Suppressor macrophage (primary cell): ENCODE measurements at regions not wholly inside any gene's neighbourhood (a gene's known extent, or its start where the extent isn't known, plus 50 kb on each side); places are given as distances from the start of the nearest gene placed in this dataset.

Source experiments
- DNase-seq, 4 experiments: peaks; one replicate each; pipeline ENCODE4 v3.0.0-alpha.2; 2020 to 2022

DNA sequence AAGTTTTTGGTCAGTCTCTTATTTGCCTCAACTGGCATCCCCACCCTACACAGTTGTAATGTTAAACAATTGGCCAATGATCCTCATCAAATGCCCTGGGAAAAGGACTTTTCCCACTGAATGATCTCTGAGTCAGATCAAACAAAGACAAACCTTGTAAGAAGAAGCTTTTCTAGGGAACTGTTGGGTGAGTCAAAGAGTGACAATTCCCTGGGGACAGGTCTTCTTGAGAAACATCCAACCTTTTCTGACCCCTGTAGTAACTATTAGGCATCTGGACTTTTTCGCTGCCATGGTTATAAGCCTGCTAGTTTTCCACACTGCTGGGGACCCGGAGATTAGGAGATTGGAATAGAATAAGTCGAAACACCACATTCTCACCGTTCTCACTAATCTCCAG lies 789.8 kb upstream of the API5 start:
- DNase-seq, result no peak

DNA sequence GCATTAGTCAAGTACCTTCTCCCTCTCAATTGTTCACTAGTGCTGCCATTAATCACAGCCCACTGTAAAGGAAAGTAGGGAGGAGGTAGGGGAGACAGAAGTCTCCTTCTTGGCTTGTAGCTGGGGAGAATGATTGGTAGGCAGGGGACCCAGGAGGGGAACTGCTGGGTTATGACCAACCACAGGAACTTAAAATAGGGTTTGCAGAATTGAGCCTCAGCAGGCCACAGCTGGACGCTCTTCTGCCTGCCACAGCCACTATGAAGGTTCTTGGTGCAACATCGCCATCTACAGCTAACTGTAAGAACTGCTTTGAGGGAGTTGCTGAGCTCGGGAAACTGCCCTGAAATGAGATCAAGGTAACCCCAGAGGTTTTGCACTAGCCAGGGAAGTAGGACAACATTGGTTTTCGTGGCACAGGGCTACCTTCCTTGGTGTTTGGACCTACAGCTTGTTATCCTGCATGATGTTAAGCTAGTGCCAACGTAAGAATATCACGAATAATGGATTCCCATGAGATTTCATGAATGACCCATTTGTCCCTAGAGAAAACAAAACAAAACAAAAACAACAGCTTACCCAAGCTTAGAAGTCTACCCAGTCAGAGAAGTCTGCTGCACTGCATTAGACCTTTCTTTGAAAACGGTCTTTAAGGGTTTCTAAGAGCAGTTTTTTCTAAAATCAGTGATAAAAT lies 787.1 kb upstream of the API5 start:
- DNase-seq, result peak; percentile 64 to 80 (median 66)

DNA sequence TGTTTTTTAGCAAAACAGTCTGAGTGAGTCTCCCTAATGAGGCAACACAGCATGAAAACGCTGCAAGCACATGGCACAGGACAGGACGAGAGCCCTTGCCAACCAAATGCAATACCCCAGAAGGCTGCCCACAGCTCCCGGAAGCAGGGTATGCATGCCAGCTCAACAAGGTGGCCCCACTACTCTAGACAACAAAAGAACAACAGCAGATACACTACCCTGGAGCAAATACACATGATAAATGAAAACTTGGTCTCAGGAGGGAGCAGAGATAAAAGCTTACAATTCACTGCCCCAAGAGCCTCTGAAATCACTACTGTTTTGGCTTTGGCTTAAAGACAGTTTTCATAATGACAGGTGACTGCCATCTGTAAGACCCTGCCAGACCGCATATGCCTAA lies 785.4 kb upstream of the API5 start:
- DNase-seq, result no peak

GRCh38 chr11:42528471-42528870 lies 783.3 kb upstream of the API5 start:
- DNase-seq, result no peak

DNA sequence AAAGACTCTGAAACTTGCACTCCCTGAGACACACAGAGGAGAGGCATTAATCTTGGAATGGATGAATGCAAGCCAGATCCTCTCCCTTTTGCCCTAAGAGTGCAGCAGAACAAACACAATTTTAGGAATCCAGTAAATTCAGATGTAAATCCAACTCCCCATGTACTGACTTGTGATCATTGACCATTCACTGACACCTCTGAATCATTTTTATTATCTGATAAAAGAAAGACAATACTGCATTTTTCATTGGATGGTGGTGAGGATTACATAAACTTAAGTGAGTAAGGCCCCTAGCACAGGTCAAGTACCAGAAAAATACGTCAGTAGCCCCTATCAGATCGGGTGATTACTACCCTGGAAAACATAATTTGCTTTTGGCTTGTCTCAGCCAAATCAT lies 782.9 kb upstream of the API5 start:
- no peak for DNase-seq

- DNase-seq, result no peak
Observed at GRCh38 chr11:42536611-42537360, 775.0 kb upstream of the API5 start.

GRCh38 chr11:42542336-42542735 lies 769.5 kb upstream of the API5 start:
- no peak for DNase-seq

DNA sequence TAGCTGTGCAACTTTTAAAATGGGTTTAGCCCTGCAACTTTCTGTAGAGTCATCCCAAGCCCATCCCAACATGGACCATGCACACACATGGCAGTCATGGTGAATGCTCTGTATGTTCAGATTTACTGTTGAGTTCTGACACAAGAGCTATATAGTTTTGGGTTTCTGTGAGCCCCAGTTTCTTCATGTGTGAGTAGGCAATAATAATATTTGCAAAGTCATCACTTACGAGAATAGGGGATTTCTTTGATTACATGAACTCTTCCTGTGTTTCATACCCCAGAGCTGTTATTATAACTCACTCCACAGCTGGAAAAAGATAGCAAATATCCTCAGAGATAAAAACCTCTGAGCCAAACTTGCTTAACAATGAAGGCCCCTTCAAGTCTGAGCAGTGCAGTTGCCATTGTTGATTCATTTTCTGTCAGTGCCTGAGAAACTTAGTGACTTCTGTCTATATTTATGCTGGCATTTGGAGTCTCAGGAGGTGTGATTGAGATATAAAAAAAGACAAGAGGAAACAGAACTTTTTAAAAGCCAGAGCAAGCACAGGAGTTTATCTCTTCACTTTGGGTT lies 767.9 kb upstream of the API5 start:
- DNase-seq, result no peak

GRCh38 chr11:42544726-42545125 lies 767.1 kb upstream of the API5 start:
- no peak for DNase-seq

- no peak for DNase-seq
Observed at GRCh38 chr11:42545954-42546353, 765.8 kb upstream of the API5 start.

DNA sequence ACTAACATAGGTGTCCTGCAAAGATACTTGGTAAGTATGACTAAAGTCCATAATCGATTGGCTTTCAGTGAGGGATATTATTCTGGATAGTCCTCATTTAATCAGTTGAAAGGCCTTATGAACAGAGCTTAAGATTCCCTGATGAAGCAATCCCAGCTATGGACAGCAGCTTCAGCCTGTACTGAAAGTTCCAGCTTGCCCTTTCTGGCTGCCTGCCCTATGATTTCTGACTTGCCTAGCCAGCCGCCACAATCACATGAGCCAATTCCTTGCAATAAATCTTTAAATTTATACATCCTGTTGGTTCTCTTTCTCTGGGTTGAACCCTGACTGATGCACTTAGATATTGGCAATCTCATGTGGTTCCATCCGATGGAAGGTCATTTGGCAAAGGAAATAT lies 759.0 kb upstream of the API5 start:
- no peak for DNase-seq

- DNase-seq, result no peak
Observed at GRCh38 chr11:42555190-42555589, 756.6 kb upstream of the API5 start.

- no peak for DNase-seq
Observed at GRCh38 chr11:42571131-42571877, 740.5 kb upstream of the API5 start.

GRCh38 chr11:42571878-42572610 lies 739.8 kb upstream of the API5 start:
- DNase-seq, result no peak

DNA sequence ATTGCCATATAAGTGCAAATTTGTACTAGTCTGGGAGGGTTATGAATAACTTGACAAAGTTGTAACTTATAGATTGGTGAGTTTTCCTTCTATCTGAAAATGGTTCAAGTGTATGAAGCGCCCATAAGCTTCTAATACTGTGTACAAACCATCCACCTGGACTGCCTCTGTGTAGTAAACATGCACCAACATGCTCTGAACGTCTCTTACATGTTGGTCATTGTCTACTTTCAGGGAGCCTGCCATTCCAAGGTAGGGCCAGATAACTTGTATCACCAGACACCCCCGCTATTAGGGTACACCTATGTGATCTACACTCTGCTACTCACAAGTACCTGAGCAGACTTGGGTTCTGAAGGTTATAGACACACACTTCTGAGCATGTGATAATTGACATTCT lies 735.5 kb upstream of the API5 start:
- DNase-seq, result no peak

GRCh38 chr11:42589286-42589685 lies 722.5 kb upstream of the API5 start:
- DNase-seq, result no peak

DNA sequence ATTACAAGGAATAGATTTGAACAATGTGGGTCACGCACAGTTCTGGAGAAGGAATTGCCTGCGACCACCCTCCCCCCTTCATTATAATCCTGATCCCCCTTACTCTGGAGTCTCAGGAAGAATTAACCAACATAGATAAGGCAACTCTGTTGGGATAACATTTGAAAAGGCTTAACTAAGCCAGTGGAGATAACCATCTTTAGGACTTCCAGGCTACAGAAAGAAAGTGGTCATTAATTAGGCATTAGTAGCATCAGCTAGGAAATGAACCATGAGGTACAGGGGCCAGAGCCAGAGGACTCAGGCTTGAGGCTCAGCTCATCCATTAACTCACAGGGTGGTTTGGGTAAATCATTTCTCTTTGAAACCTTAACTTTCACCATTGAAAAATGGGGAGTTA lies 720.0 kb upstream of the API5 start:
- no peak for DNase-seq

DNA sequence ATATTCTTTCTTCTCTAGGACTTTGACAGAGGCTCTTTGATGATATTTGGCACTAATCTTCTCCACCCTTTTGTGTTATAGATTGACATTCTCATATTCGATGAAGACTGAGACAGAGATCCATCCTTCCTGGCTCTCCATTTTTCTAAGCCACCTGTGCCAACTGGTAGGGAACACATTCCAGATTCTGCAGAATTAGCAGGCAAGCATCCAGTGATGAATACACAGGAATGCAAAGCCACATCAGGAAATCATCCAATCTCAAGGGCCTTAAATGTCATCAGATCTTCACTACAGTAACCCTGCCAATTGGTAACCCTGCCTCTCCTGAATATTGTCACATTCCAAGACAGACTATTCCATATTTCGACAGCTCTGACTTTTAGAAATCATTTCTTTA lies 718.4 kb upstream of the API5 start:
- DNase-seq, result no peak

- no peak for DNase-seq
Observed at GRCh38 chr11:42595876-42596275, 715.9 kb upstream of the API5 start.

GRCh38 chr11:42596576-42597145 lies 715.1 kb upstream of the API5 start:
- DNase-seq, result no peak

DNA sequence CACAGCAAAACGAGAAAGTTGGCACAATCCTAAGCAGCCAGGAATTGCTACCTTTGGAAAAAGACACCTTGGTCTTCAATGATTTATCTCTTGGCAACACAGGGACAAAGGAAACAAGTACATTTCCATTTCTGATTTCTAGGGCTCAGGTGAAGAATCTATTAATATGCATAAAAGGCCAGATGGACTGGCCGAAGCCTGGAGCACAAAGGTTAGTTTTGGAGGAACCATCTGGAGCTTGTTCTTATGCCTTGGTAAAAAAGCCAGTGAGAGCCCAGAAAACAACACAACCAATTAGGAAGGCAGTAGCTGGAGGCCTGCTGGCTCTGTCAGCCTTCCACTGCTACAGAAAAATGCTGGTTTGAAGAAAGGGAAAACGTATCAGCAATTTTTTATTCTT lies 713.5 kb upstream of the API5 start:
- DNase-seq, result no peak

DNA sequence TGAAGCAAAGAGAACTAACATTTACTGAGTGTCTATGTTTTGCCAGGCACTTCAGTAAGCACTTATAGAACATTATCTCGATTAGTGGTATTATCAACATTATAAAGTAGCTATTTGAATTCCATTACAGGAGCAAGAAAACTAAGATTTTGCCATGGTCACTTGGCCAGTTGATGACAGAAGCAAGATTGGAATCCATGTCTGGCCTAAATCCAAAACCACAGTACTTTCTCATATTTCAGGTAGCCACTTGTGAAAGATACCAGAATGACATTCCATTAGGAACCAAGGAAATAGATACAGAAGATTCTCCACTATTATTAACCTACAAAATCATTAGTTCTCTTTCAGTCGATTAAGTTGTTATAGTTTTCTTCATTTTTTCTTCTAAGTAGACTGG lies 691.0 kb upstream of the API5 start:
- DNase-seq, result no peak
